ENCODE measurements at regions not wholly inside any gene's neighbourhood (a gene's known extent, or its start where the extent isn't known, plus 50 kb on each side); places are given as distances from the start of the nearest gene placed in this dataset.

DNA sequence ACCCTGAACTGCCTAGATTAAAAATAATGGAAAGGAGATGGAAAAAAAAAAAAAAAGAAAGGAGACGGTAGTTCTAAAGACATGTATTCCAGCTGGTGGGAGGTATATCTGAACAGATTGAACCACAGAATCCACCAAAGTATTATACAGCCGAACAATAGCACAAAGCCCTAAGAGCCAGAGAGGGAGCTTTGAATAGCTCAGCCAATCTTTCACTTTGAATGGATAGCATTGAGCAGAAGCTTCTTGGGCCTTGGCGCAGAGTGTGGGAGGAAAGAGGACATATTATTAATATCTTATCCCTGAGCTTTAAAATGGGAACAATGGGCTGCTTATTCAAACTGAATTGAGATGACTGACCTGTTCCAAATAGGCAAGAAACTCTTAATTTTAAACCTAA is 147.8 kb upstream of the PAQR3 start:
- Histone ChIP-seq H3K9me3 (ENCODE audit: severe bottlenecking) (peaks cover under 1% of the 10 kb centered on the region), H3K36me3 (no peaks in the 10 kb centered on the region), H3K4me3 (ENCODE audit: low read depth, low read length) (no peak overlapping the region), H3K27me3 (ENCODE audit: insufficient read depth, low read depth, severe bottlenecking) (no peaks in the 10 kb centered on the region), H3K27ac (no peak overlapping the region)
- no peak for DNase-seq
- no peak for TF ChIP-seq CTCF (IDR thresholded peaks at IDR 0.05; ENCODE audit: low read depth, low read length)

DNA sequence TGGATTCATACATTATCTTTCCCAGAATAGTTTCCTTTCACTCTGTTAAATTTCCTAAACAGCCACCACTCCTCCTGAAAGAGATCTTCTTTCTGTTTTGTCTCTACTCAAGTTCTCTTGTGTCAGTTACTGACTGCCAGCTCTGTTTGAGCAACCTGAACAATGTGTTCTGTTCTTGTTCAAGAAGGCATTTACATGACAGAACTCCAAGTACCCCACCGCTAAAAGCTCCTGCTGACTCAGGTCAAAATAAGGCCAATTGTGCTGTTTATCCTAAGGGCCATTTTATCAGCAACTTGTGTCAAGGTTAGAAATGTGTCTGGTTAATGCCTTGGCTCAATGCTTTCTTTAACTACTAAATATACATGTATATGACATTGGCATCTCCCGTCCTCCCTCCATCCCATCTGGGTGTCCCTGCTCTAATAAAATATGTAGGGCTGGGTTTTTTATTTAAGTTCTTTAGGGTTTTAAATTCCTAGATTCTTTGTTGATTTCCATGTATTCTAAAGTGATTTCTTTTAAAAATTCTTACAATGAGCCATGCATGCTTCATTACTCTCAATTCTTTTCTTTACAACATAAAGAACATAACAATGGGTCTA is 144.3 kb upstream of the PAQR3 start:
- no peaks in the 10 kb centered on the region for H3K27me3 ChIP-seq (ENCODE audit: insufficient read depth, low read depth, severe bottlenecking)
- no peak overlapping the region for H3K4me3 ChIP-seq (ENCODE audit: low read depth, low read length)
- peaks cover 3% of the 10 kb centered on the region for H3K9me3 ChIP-seq (ENCODE audit: severe bottlenecking)
- DNase-seq, result no peak
- no peak overlapping the region for H3K27ac ChIP-seq
- TF ChIP-seq CTCF (IDR thresholded peaks at IDR 0.05; ENCODE audit: low read depth, low read length), result no peak
- no peaks in the 10 kb centered on the region for H3K36me3 ChIP-seq

GRCh38 chr4:79082997-79083396 is 143.8 kb upstream of the PAQR3 start:
- no peak overlapping the region for H3K4me3 ChIP-seq (ENCODE audit: low read depth, low read length)
- no peak for DNase-seq
- TF ChIP-seq CTCF (IDR thresholded peaks at IDR 0.05; ENCODE audit: low read depth, low read length), result no peak
- no peaks in the 10 kb centered on the region for H3K27me3 ChIP-seq (ENCODE audit: insufficient read depth, low read depth, severe bottlenecking)
- H3K27ac ChIP-seq, result no peak overlapping the region
- H3K9me3 ChIP-seq (ENCODE audit: severe bottlenecking), result peaks cover 3% of the 10 kb centered on the region
- H3K36me3 ChIP-seq, result no peaks in the 10 kb centered on the region

DNA sequence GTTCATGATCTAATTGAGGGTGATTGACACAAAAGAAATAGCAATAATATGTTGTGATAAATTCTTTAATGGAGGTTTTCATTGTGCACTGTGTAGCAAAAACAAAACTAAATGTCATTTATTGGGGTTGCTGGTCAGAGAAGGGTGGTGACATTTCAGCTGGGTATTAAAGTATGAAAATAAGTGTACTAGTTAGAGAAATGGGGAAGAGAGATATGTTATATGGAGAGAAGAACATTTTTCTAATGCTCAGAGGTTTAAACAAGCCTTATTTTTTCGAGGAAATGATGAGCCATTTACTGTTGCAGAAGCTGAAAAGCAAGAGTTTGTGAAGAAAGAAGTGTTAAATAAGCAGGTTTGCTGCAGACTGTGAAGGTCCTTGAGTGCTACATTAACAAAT is 142.7 kb upstream of the PAQR3 start:
- Histone ChIP-seq H3K27me3 (ENCODE audit: insufficient read depth, low read depth, severe bottlenecking) (no peaks in the 10 kb centered on the region), H3K27ac (no peak overlapping the region), H3K9me3 (ENCODE audit: severe bottlenecking) (peaks cover 3% of the 10 kb centered on the region), H3K36me3 (no peaks in the 10 kb centered on the region), H3K4me3 (ENCODE audit: low read depth, low read length) (no peak overlapping the region)
- no peak for TF ChIP-seq CTCF (IDR thresholded peaks at IDR 0.05; ENCODE audit: low read depth, low read length)
- no peak for DNase-seq

- H3K27me3 ChIP-seq (ENCODE audit: insufficient read depth, low read depth, severe bottlenecking), result no peaks in the 10 kb centered on the region
- no peak for TF ChIP-seq CTCF (IDR thresholded peaks at IDR 0.05; ENCODE audit: low read depth, low read length)
- H3K9me3 ChIP-seq (ENCODE audit: severe bottlenecking), result peaks cover 12% of the 10 kb centered on the region
- no peak overlapping the region for H3K27ac ChIP-seq
- no peaks in the 10 kb centered on the region for H3K36me3 ChIP-seq
- H3K4me3 ChIP-seq (ENCODE audit: low read depth, low read length), result no peak overlapping the region
- DNase-seq, result no peak
These were observed 139.1 kb upstream of the PAQR3 start for GRCh38 chr4:79078339-79078738.

GRCh38 chr4:79074040-79074439 is 134.8 kb upstream of the PAQR3 start:
- Histone ChIP-seq H3K36me3 (no peaks in the 10 kb centered on the region), H3K27me3 (ENCODE audit: insufficient read depth, low read depth, severe bottlenecking) (no peaks in the 10 kb centered on the region), H3K27ac (no peak overlapping the region), H3K9me3 (ENCODE audit: severe bottlenecking) (peaks cover 9% of the 10 kb centered on the region), H3K4me3 (ENCODE audit: low read depth, low read length) (no peak overlapping the region)
- DNase-seq, result no peak
- TF ChIP-seq CTCF (IDR thresholded peaks at IDR 0.05; ENCODE audit: low read depth, low read length), result no peak

All from WERI-Rb-1 (cell line).